HG03175 (cell line): ENCODE measurements at regions not wholly inside any gene's neighbourhood (a gene's known extent, or its start where the extent isn't known, plus 50 kb on each side); places are given as distances from the start of the nearest gene placed in this dataset.

Experiments used
- ATAC-seq: cut with Tn5 transposase; IDR thresholded peaks from one replicate; pipeline ENCODE4 v1.9.1; 2021; ENCODE audit warnings: mild to moderate bottlenecking, moderate library complexity; ENCODE audit not compliant: unreplicated experiment

DNA sequence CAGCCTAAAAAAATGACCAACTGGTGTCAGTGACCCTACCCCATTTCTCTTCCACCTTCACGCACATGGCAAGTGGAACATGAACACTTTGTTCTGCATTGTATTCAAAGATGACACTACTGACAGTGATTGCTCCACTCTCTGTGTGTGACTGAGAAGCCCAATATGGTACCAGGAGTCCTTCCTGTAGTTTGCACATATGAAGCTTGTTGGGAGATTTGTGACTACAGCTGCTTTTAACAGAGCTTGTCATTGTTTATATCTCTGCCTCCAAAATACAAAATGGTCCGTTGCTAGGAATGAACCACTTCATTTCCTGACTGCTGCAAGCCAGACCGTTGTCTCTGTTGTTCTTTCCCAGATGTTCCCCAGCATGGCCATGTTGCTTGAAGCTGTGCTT, 140.3 kb upstream of the TCF21 start:
- no peak for ATAC-seq

DNA sequence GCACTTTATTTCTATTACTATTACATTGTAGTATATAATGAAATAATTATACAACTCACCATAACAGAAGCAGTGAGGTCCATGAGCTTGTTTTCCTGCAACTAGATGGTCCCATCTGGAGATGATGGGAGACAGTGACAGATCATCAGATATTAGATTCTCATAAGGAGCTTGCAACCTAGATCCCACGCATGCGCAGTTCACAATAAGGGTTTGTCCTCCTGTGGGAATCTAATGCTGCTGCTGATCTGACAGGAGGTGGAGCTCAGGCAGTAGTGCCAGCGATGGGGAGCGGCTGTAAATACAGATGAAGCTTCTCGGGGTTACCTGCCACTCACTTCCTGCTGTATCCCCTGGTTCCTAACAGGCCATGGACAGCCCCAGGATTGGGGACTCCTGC, 139.5 kb upstream of the TCF21 start:
- no peak for ATAC-seq

DNA sequence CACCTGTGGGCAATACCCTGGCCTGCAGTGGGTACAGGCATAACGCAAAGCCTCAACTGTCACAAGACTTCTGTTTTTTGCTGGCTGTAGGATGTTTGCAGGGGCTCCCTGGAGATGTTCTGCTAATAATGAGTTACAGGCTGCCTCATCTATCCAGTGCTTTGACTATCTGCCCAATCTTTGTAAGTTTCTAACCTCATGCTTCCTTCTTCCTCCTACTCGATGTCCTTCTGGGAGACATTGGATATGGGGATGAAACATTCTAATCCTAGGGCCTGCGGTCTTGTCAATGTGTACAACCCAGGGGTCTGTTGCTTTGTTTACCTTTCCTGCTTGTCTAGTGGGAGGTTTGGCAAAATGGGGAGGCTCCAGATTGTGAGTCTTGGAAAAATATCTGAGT, 136.8 kb upstream of the TCF21 start:
- ATAC-seq = no peak

DNA sequence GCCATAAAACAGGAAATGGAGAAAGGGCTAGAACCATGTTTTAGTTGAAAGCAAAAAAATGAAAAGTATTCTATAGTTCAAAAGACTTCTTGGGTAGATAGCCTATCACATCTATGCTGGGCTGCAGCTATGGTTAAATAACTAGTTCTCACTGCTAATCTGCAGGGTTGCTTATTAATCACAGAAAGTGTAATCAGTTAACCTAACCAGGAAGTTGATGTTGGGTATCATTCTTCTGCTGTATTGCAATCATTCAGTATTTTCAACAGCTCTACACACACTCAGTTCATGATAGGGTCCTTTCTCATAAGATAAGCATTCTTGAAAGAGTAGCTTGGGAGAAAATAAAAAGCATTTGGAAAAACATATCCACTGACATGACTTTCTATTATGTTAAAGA, 135.2 kb upstream of the TCF21 start:
- no peak for ATAC-seq

DNA sequence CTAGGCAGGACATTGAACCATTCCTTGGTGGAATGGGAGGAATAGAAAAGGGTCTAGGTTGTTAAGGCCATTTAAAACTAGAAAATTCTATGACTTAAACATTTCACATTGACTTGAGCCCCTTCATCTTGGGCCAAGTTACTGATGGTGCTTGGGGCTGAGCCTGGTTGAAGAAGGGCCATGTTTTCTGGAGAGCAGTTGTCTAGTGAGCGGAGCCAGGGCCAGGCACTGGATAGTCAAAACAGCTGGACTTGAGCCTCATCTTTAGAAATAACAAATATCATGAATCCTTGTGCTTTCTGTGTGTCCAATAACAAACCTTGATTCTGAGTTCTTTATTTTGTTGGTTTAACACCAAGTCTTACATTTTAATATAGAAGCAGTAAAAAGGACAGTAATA, 134.6 kb upstream of the TCF21 start:
- no peak for ATAC-seq

DNA sequence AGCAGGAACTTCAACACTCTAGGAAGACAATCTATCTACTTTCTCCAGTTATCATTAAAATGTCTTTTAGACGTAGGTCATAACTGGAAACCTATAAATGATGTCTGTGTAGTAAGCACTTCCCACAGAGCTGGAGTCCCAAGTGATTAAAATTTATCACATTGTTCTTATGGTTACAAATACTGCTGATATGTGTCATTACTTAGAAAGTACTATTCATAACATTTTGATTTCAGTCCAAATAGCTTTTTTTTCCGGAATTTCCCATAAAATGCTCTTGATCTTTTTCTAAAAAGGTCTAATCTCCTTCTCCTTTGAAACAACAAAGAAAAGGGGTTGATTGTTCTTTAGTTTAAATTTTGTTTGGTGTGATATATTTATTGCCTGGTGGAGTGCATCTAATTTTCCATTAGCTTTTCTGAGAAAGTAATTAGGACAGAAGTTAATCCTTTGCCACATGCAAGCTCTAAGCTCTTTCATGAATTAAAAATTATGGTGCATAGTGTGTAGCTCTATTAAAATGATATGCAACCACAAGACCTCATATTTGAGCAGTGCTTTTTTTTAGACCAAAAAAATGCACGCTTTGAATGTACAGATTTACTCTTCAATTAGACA, 132.7 kb upstream of the TCF21 start:
- ATAC-seq = no peak

DNA sequence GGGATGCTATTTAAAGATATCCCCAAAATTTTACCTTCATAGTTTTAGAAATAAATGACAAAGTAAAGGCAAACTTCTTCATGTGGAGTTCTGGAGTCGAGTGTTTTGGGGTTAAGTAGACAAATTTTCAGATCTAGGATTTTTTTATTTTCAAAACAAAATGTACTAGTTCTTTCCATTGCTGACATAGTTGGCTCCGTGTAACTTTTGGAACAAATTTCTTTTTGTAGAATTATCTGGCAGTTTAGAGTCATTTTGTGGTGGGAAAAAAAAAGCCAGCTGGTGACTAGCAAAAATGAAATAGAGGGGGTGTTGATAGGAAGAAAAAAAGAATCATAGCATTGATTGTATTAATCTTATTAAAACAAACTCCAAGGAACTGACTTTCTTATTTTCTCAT, 131.6 kb upstream of the TCF21 start:
- no peak for ATAC-seq

DNA sequence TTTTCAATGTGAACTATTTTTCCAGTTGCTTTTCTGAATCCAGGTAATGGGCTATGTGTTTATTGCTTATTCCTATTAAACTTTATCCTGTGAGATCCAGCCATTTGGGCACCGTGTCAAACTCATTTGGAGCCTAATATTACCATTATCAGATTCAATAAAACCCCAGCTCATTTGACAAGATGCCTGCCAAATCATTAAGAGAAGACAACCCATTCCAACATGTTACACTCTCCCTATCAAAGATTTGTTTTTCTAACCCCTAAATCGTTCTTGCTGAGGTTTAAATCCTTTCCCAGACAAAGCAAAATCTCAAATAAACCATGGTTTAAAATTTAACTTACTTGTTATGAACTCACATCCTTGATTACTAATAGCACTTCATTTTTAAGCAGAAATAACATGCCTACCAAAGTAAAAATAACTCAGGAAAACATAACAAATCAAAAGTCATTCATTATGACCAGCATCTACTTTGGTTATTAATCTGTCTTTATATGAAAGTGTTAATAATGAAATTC, 130.0 kb upstream of the TCF21 start:
- ATAC-seq = no peak

DNA sequence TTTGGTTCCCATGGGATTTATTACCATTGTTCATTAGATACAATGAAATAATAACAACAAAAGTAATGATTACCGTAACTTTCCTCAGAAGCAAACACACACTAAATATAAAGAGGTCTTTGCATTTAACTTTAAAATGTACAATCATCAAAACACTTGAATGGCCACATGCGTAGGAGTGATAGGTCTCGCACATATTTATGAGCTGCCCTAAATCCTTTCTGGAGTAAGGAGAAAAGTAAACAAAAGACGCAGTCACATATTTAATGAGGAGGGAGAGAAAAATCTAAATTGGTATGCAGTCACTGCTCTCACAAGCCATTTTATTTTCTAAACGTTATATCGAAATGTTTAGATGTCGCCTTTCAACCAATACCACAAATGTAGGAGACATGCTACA, 129.4 kb upstream of the TCF21 start:
- ATAC-seq = no peak

DNA sequence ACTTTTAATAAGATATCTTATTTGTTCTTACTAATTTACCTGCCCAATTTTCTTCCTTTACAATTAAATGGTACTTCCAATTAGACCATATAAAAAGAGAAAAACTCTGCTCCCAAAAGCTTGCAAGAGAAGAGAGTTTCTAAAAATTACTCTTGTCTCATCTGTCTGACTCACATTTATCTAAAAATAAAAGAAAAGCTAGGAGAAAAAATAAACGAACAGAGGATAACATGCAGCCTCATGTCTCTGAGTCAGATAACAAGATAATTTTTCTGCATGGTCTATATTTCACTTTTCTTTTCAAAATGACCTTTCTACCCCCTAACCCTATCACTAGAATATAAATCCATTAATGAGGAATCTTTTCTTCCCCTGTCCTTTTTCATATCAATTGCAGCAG, 127.2 kb upstream of the TCF21 start:
- ATAC-seq = no peak

DNA sequence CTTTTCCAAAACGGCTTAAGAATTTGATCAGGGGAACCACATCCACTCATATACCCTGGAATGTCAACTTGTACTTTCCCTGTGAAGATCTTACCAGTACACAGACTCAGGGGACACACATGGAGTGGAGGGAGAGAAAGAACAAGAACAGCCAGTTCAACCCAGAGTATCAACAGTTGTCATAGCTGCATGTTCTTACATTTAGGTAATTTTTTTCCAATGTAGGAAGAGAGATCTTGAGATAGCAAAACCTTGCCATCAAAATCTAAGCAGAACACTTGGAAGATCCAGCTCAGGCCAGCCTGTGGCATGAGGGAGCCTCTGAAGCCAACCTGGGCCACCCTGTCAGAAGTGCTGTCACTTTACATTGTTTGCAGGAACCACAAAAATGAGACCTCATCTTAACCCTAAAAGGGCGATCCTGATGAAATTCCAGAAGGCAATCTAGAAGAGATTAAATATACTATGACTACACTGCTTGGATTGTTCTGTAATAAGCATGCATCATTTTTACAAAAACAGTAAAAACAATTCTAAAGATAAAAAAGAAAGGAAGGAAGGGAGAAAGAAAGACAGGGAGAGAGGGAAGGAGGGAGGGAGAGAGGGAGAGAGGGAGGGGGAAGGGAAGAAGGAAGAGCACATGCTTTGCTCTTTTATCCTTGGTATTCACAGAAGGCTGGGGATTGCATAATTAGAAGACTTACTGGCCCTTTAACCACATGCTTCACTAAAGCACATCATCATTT, 124.7 kb upstream of the TCF21 start:
- ATAC-seq = no peak

DNA sequence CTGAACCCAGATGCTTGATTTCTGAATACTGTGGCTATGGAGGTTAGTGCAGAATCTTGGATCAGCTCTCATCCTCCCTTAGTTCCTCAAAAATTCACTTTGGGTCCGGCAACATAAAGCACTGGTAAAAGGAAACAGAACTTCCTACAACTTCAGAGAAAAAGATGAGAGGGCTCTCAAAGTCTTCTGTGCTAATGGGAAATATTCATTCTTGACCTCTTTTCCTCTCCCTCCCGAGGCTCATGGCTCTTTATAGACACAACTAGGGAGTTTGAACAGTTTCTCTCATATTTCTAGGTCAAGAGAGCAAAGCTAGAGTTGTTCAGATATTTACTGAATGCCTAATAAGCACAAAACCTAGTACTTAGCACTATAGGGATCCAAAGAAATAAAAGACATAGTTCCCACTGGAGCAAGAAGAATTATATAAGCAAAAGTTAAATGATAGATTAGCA, 124.1 kb upstream of the TCF21 start:
- ATAC-seq = no peak

DNA sequence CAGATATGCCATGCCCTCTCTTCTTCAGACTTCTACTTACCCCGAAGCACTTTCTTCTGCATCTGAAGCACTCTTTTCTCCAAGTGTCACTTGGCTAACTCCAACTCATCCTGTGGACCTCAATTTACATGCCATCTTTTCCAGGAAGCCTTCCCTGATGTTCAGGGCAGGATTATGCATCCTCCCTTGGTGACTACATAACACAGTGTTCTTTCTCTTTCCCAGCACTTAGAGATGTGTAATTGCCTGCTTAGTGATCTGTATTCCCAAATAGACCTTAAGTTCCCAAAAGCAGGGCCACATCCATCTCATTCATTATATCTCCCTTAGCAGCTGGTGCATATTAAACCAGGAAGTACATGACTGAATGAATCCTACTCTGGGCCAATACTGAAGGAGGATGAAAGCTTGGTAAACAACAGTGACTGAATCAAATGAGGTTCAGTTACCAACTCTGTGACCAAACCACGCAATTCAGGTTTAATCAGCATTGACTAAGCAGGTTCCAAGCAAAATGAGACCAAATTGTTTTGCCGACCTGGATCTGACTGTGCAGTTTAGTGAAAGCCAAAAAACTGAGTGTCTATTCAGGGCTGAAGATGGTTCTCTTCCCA, 121.4 kb upstream of the TCF21 start:
- ATAC-seq = no peak

DNA sequence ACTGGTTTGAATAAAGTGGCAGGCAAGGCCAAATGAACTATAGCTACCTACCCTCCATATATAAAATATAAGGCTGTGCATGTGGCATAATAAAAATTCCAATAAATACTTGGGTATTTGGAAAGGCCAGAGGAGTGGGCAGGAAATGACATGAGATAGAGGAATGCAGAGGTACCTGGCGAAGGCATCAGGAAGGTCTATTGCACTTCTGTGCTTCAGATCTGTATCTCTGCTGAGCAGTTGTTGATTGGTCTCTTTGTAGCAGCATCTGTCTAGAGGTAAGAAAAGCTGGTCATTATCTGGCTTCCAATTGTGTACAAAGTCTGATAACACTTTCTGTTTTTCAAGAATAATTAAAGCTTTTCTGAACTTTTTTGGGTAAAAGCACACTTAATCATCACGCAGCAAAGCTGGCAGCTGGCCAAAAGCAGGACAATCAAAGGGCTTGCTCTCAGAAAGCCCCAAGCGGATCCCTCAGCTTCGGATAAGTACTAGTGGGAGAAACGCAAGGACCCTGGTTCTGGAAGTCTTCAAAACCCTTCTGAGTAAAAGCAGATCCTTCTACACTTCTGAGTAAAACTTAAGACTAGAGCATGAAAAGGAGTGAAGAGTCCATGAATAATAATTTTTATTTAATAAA, 120.1 kb upstream of the TCF21 start:
- ATAC-seq = no peak

DNA sequence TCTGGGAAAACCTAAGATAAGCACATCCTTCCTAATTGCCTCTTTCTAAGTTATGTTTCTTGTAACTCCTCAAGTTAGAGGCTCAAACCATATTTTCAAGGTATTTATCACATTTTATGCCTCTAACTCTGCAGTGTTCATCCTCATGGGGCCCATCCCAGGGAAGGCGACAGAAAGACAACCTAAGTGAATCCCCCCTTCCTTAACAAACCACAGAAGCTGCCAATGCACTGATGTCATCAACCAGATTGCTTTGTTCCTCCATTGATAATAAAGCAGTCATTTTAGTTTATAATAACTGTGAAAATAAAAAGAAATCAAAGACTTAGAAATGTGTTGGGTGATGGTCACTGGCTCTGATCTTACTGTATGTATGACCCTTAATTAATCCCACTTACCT, 119.5 kb upstream of the TCF21 start:
- ATAC-seq = no peak

DNA sequence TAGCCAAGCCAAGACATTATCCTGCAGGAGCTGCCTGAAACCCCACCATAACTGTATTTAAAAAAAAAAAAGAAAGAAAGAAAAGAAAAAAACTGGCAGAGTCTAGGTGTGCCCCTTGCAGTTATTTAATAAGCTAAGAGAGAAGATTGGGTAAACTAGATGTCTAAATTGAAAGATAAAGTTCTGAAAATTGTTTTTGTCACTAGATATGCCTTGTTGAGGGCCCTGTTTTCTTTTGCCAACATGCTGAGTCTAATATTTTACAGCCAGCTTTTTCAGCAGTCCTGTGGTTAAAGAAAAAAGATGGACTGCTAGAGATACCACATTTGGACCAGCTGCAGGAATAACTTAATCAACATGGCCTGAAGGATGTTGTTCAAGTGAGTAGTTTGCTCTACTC, 116.3 kb upstream of the TCF21 start:
- ATAC-seq = no peak

DNA sequence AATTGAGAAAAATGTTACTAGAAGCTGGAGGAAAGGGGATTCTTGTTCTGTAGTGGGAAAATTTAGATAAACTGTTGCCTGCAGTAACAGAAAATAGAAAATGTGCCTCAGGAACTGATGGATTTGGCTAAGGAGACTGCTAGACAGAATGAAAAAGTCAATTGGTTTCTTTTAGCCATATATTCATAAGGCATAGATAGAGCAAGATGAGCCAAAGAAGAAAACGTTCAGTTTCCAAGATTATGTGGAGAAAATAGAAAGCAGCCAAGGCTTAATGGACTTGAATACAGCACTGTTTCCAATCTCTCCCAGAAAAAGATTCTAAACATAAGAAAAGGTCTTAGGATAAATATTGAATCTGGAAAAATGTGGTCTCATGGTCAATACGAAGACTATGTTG, 115.1 kb upstream of the TCF21 start:
- no peak for ATAC-seq

DNA sequence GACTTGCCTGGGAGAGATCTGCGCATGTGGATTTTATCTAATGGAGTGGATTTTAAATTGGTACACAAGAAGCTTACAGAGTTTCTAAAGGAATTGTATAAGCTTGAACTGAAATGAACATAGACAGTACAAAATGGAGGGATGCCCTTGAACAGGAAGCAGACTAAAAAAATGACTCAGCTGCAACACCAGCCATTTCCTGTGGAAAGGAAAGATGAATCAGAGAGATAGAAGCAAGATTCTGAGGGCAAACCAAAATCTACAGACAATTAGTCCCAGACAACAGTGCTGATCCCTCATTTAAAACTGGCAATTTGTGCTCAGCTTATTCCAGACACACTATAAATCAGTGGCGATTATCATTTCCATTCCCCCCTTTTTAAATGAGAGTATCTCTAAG, 114.6 kb upstream of the TCF21 start:
- ATAC-seq = no peak

DNA sequence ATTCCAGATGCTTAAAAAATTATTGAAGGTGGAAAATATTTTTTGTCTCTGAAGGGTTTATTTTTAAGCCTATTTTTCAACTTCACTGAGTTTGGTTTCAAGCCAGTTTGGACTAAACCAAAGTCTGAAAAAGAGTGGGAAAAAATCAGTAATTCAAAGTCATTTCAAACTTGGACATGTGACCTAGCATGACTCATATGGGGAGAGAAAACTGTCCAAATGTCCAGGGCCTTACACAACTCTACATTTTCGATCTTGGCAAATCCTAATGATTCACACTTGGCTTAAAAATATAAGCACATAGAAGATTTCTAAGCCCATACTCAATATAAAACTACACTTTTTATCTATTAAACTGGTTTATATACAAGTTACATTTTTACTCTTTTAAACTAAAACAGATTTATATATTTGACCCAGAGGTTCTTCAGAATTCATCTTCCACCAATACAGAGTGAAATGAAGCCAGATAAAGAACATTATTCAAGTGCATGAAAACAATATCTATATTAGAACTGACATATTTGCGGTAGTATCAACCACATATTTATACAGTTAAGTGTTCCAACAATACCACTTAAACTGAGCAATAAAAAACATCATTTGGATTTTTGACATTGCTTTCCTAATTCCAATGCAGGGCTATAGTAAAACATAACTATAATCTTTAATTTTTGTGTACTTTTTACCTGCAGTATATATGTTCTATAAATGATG, 110.3 kb upstream of the TCF21 start:
- ATAC-seq = no peak

DNA sequence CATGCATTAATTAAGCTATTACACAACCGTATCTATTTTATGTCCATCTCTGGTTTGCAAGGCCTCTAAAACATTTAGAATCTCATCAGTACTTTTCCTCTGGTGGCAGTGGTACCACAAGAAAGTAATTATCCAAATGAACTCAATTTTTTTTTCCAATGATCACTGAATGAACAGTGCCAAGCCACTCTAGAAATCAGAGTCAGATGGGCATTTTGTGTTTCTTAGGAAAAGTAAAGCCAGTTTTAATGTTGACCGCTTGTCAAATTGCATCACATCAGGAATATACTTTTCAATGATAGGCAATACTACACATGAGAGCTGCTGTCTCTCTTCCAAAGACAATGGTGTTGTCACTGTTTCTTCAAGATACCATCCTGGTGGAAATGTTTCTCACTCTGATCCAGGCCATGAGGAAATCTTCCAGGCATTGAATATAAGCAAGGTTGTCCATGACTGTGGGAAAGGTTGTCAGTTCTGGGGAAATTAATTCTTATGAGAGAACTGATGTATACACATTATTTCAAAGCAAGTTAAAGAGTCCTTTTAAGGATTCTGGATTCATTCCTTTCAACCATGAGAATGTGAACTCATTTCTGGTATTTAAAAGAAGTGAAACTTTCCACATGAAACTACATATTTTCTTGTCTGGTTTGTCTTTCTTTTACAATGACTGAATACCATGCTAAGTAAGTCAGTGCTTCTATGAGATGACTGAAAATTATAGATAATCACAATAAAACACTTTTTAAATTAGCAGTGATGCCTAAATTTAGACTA, 108.8 kb upstream of the TCF21 start:
- ATAC-seq = no peak
